AG09319 (cell line): ENCODE measurements at regions not wholly inside any gene's neighbourhood (a gene's known extent, or its start where the extent isn't known, plus 50 kb on each side); places are given as distances from the start of the nearest gene placed in this dataset.

ENCODE experiments used
- DNase-seq: peaks from one replicate; pipeline ENCODE4 v3.0.0-alpha.2; 2010; ENCODE audit warnings: low read depth; ENCODE audit errors: extremely low read depth
- TF ChIP-seq, protein P1 (sequence below): IDR thresholded peaks from 2 replicates; pipeline ENCODE4 v1.5.1; 2011; ENCODE audit warnings: low read depth, mild to moderate bottlenecking, inconsistent platforms, low read length, moderate library complexity

- TF ChIP-seq, protein P1, sequence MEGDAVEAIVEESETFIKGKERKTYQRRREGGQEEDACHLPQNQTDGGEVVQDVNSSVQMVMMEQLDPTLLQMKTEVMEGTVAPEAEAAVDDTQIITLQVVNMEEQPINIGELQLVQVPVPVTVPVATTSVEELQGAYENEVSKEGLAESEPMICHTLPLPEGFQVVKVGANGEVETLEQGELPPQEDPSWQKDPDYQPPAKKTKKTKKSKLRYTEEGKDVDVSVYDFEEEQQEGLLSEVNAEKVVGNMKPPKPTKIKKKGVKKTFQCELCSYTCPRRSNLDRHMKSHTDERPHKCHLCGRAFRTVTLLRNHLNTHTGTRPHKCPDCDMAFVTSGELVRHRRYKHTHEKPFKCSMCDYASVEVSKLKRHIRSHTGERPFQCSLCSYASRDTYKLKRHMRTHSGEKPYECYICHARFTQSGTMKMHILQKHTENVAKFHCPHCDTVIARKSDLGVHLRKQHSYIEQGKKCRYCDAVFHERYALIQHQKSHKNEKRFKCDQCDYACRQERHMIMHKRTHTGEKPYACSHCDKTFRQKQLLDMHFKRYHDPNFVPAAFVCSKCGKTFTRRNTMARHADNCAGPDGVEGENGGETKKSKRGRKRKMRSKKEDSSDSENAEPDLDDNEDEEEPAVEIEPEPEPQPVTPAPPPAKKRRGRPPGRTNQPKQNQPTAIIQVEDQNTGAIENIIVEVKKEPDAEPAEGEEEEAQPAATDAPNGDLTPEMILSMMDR = no peak
- no peak for DNase-seq
These were observed 104.4 kb downstream of the SEC23IP start for GRCh38 chr10:119996944-119997343.

DNA sequence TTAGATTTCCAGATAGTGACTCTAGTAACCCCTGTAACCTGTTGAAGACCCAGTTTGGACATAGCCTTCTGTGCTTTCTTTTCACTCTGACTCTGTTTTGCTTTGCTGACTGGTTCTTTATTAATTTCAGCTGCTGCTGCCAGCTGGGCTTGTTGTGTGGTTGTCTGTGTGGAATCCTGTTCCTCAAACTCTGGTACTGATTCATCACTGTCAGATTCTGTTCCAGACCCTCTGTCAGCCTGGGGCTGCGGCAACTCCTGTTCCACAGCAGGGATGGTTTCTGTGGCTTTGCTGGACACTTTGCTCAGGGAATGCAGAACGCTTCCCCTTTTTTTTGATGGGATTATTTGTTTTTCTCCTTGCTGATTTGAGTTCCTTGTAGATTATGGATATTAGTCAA is 104.9 kb downstream of the SEC23IP start:
- TF ChIP-seq, protein P1 = no peak
- DNase-seq = no peak

DNA sequence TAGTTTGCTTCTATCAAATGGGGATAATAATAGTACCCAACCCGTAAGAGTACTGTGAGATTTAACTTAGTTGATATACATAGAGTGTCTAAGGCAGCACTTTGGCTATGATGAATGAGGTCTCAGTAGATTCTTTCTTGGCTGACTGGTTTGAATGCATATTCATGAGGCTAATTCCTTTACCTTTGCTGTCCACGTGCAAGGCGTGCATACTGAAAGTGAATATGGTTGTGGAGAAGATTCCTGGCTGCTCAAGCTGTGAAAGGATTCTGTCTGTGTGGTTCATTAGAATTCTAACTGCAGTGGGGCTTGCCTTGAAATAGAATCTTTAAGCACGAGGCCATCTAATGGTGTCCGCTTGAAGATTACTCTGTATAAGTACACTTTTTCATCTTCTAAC is 110.3 kb downstream of the SEC23IP start:
- DNase-seq = no peak
- TF ChIP-seq, protein P1 = no peak

DNA sequence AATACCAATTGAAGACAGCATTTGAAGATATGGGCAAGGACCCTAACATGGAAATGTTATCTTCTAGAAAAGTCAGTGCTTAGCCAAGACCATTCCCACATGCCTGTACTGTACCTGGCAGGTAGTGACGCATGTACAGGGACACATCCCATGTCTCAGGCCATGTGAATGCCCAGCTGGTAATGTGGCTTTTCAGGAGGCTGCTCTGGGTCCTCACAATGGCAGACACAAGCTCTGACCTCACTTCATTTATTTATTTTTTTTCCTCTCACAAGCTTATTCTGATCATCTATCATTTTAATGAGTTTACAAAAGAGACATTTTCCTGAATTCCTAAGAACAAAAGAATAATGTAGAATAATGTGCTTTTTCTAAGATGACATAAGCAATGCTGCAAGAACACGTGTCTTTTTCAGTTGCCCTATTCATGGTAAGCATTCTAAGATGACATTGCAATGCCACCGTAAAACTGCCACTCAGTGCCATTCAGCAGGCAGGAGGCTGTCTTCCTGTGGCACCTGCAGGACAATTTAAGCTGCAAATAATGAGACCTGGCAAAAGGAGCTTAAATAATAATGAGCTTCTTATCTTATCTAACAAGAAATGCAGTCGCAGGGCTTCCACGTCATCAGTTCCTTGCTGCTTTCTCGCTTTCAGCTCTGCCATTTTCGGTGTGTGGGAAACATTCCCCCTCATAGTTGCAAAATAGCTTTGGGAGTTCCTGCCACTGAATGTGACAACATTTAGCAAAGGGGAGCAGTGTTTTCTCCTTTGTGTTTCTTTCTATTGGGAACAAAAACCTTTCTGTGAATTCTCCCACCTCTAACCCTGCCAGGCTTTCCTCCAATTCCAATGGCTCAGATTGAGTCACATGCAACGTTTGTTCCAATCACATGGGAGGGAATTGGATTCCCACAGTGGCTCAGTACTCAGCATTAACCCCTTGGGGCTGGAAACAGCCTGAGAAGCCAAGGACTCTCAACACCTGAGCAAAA is 113.0 kb downstream of the SEC23IP start:
- DNase-seq = no peak
- TF ChIP-seq, protein P1 = no peak

GRCh38 chr10:120007261-120007660 is 114.7 kb downstream of the SEC23IP start:
- no peak for DNase-seq
- TF ChIP-seq, protein P1 = no peak

DNA sequence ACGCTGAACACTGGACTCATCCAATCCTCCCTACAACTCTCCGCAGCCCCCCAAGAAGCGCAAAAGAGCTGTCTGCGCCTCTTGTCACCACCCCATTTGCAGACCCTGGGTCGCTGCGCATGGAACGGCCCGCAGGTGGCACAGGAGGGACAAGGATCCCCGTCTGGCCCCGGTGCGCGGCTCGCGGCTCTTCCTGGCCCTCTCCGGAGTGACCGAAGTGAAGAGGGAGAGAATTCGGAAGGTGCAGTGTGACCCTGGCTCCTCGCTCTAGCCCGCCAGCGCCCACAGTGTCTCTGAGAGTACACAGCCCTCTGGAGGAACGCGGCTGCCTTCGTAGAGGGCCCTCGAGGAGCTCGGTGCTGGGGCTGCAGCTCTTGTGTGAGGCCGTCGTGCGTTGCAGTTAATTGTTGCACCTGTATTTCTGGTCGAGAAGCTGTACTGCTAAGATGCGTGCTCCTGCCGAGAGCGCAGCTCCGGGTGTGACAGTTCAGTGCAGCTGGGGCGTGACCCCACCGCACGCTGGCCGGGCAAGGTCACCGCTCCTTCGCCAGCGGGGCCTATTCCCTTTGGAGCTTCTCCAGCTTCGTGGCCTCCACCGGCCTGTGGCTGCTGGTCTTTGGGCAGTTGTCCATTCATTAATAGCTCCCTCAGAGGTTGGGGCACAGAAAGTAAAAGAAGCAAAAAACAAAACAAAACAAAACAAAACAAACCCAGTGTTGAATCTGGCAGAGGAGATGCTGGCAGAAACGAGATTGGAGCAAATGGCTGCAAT is 119.0 kb downstream of the SEC23IP start:
- DNase-seq = no peak
- TF ChIP-seq, protein P1 = no peak

DNA sequence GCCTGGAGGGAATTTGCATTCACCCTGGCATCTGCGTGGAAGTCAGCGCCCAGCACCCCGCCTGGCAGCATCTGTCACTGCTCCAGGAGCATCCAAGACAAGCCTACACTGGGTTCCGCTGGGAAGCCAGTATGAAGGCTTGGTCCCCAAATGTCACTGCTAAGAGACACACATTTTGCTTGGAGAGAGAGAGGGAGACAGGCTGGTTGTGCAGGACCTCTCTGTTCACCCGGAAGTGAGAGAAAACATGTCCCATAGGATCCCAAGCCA is 119.5 kb downstream of the SEC23IP start:
- DNase-seq = no peak
- TF ChIP-seq, protein P1 = no peak
